ENCODE measurements at regions not wholly inside any gene's neighbourhood (a gene's known extent, or its start where the extent isn't known, plus 50 kb on each side); places are given as distances from the start of the nearest gene placed in this dataset.

DNA sequence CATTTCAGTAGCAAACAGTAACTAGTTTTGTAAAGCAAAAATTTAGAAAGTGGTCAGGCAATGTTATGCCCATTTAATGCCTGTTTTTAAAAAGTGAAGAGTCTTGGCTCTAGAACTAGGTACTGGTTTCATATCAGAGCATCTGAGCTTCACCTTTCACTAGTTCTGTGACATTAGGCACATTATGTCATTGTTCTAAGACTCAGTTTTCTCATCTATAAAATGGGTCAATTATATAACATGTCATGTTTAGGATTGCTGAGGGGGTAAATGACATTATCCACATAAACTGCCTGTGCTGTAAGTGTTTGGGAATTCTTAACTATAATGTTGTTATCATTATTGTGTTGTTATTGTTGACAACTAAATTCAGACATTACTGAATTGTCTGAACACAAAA lies 235.6 kb upstream of the ZC3H12C start:
- TF ChIP-seq, protein P1, sequence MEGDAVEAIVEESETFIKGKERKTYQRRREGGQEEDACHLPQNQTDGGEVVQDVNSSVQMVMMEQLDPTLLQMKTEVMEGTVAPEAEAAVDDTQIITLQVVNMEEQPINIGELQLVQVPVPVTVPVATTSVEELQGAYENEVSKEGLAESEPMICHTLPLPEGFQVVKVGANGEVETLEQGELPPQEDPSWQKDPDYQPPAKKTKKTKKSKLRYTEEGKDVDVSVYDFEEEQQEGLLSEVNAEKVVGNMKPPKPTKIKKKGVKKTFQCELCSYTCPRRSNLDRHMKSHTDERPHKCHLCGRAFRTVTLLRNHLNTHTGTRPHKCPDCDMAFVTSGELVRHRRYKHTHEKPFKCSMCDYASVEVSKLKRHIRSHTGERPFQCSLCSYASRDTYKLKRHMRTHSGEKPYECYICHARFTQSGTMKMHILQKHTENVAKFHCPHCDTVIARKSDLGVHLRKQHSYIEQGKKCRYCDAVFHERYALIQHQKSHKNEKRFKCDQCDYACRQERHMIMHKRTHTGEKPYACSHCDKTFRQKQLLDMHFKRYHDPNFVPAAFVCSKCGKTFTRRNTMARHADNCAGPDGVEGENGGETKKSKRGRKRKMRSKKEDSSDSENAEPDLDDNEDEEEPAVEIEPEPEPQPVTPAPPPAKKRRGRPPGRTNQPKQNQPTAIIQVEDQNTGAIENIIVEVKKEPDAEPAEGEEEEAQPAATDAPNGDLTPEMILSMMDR (IDR thresholded peaks at IDR 0.05; ENCODE audit: low read depth, low read length, missing control alignments) = no peak
- no peak overlapping the region for H3K4me3 ChIP-seq (ENCODE audit: low read depth, low read length)
- DNase-seq (ENCODE audit: low read depth) = no peak

DNA sequence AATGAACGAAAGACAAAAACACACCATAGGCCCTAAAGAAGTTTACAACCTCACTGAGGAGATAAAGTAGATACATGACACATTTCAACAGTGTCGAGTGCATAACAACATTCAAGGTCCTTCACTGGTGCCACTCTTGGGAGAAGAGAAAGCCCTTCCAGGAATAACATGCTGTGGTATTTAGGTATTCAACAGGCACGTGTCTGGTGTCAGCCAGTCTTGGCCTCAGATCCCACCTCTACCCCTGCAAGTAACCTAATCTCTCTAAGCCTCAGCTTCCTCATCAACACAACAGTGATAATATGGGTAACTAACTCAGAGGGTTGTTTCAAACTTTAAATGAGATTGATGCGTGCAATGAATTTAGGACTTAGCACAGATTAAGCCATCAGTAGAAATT lies 235.0 kb upstream of the ZC3H12C start:
- TF ChIP-seq, protein P1 (IDR thresholded peaks at IDR 0.05; ENCODE audit: low read depth, low read length, missing control alignments) = no peak
- H3K4me3 ChIP-seq (ENCODE audit: low read depth, low read length) = no peak overlapping the region
- DNase-seq (ENCODE audit: low read depth) = no peak

DNA sequence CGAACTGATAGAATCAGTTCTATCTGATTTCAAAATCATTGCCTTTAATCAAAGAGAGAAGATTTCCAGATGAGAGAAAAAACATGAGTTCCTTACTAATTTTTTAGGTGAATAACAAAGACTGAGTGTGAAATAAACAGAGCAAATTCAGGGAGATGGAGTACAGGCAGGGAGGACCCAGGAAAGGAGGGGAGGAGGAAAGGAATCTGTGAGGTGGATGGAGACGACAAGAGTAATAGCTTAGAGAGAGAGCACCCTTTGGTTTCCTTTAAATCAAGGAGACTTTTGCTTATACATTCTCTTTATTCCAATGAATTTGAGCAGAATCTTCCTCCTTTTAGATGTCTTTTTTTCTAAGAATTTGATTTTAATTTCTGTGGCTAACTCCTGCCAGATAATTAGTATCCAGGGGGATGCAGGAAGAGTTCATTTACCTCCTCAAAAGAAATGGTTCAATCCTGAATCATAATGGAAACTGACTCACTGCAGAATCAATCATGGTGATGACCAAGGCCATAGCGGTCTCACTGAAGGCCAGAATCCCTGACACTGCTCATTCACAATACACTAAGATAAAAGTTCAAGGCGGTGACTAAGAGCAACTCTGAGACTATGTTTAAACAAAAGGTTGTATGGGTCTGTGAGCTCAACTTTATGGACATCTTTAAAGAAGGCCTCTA lies 234.0 kb upstream of the ZC3H12C start:
- no peak for DNase-seq (ENCODE audit: low read depth)
- TF ChIP-seq, protein P1 (IDR thresholded peaks at IDR 0.05; ENCODE audit: low read depth, low read length, missing control alignments) = no peak
- no peak overlapping the region for H3K4me3 ChIP-seq (ENCODE audit: low read depth, low read length)

DNA sequence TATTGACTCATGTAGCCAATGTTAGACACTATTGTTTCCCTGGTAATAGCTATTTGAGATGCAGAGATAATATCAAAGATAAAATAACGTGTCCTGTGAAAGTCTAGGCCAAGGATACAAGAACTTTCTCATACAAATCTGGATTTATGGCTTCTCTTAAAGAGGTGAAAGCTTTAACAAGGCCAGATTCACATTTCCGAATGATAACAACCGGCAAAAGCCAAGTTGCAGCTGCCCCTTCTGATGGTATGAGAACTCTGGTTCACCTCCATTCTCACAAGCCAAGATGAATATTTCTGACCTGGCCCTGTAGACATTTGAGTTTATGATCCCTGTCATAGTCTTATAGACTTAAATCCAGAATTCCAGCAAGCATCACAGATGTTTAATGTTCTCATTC lies 230.4 kb upstream of the ZC3H12C start:
- TF ChIP-seq, protein P1 (IDR thresholded peaks at IDR 0.05; ENCODE audit: low read depth, low read length, missing control alignments) = no peak
- DNase-seq (ENCODE audit: low read depth) = no peak

DNA sequence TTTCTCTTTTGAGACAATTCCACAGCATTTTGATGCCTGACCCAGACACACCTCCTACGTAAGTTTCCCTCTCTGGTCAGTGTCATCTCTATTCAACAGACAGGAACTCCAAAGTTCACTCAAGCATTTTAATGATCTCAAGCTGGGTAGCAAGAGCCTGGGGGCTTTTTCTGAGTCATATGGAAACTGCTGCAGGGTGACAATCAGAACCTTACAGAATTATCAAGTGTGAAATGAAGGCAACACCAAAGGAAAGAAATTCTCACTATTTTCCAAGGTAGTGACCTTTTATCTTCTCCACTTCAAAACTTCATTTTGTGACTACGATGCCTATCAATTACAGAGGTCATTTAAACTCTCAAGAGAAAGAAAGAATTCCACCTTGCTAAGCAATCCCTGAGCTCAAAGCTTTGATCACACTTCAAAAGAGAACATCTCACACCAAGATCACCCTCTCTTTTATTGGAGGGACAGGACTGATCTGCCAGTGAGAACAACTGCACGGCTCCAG lies 229.0 kb upstream of the ZC3H12C start:
- DNase-seq (ENCODE audit: low read depth) = peak; percentile 49
- no peak overlapping the region for H3K4me3 ChIP-seq (ENCODE audit: low read depth, low read length)
- TF ChIP-seq, protein P1 (IDR thresholded peaks at IDR 0.05; ENCODE audit: low read depth, low read length, missing control alignments) = no peak

More for the DNA sequence above, 230.4 kb upstream of the ZC3H12C start:
- no peak overlapping the region for H3K4me3 ChIP-seq (ENCODE audit: low read depth, low read length)

DNA sequence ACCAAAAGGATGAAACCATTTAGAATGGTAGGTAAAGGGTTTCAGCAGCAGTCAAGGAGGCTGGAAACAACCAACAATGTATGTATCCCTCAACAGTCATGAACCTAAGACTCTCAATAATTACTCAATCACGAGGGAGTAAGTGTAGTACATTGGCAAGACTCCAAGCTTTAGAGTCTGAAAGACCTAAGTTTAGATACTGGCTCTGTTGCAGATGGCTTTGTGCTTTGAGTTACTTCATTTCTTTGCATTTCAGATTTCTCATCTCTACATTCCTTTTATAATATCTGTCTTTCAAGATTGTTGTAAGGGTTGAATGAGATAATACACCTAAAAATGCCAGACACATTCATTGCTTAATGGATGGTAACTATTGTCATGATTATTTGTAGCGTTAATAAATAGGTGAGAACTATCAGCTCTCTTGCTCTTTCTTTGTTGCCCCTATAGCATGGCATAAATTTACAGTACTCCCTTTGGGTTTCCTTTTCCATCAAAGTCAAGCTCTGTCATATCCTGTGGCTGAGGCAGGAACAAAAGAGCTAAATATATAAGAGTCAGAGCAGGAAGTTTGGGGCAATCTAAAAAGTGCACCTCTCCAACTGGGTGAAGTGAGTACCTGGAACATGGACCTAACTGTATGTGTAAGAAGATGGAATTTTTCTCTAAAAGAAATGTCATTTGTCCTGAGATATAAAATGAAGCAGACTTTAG lies 228.2 kb upstream of the ZC3H12C start:
- peak; percentile 7 for DNase-seq (ENCODE audit: low read depth)
- TF ChIP-seq, protein P1 (IDR thresholded peaks at IDR 0.05; ENCODE audit: low read depth, low read length, missing control alignments) = no peak

More for the DNA sequence above, 228.2 kb upstream of the ZC3H12C start:
- no peak overlapping the region for H3K4me3 ChIP-seq (ENCODE audit: low read depth, low read length)

All from GM12864 (cell line).